Neuronal stem cell (in vitro differentiated cells): ENCODE measurements at regions not wholly inside any gene's neighbourhood (a gene's known extent, or its start where the extent isn't known, plus 50 kb on each side); places are given as distances from the start of the nearest gene placed in this dataset.
"Not testable (repeated sequence)": the region's sequence is repeated elsewhere in the genome, so short reads cannot be mapped to it uniquely, and the experiment has no call there.

ENCODE experiments used
- DNase-seq: peaks from one replicate; pipeline ENCODE4 v3.0.0-alpha.2; 2013; ENCODE audit warnings: low spot score
- H2AFZ ChIP-seq: one replicate; pipeline ENCODE4 v1.6.1; 2013; ENCODE audit warnings: mild to moderate bottlenecking, low read length, inconsistent platforms
- H2AK5ac ChIP-seq: 2 replicates; pipeline ENCODE4 v1.6.1; 2013; ENCODE audit warnings: low read depth, mild to moderate bottlenecking, inconsistent platforms, low read length, moderate library complexity, mixed read lengths
- H2BK120ac ChIP-seq: 2 replicates; pipeline ENCODE4 v1.6.1; 2013; ENCODE audit warnings: low read depth, mild to moderate bottlenecking, inconsistent platforms, low read length, moderate library complexity, mixed read lengths
- H2BK12ac ChIP-seq: one replicate; pipeline ENCODE4 v1.6.1; 2013; ENCODE audit warnings: low read length, inconsistent platforms
- H2BK15ac ChIP-seq: 2 replicates; pipeline ENCODE4 v1.6.1; 2013; ENCODE audit warnings: mild to moderate bottlenecking, low read length, inconsistent platforms, mixed read lengths
- H2BK5ac ChIP-seq: one replicate; pipeline ENCODE4 v1.6.1; 2013; ENCODE audit warnings: inconsistent platforms, mild to moderate bottlenecking, low read length, moderate library complexity
- H3K14ac ChIP-seq: one replicate; pipeline ENCODE4 v1.6.1; 2013; ENCODE audit warnings: low read length, inconsistent platforms
- H3K18ac ChIP-seq: 2 replicates; pipeline ENCODE4 v1.6.1; 2013; ENCODE audit warnings: low read length, inconsistent platforms
- H3K23ac ChIP-seq: 2 replicates; pipeline ENCODE4 v1.6.1; 2013; ENCODE audit warnings: low read depth, mild to moderate bottlenecking, mixed read lengths, low read length, inconsistent platforms; ENCODE audit not compliant: poor library complexity
- H3K27ac ChIP-seq: replicated peaks from 3 replicates; pipeline ENCODE4 v1.5.1; 2013; ENCODE audit warnings: low read length, inconsistent platforms
- H3K27me3 ChIP-seq, 3 experiments: 2 replicates each; pipeline ENCODE4 v1.6.1; 2013; ENCODE audit warnings: low read length in 3 of 3, mild to moderate bottlenecking in 2 of 3, inconsistent platforms in 1 of 3, low read depth in 1 of 3, mixed read lengths in 1 of 3, moderate library complexity in 1 of 3; ENCODE audit not compliant: control insufficient read depth in 3 of 3, insufficient read depth in 3 of 3
- H3K36me3 ChIP-seq, 2 donors: replicated peaks in 1 of 2; 2 replicates each; pipeline ENCODE4 v1.6.1; 2013; ENCODE audit warnings: low read length in 2 of 2; ENCODE audit not compliant: control insufficient read depth in 2 of 2, insufficient read depth in 2 of 2
- H3K4ac ChIP-seq: 2 replicates; pipeline ENCODE4 v1.6.1; 2013; ENCODE audit warnings: inconsistent platforms, mild to moderate bottlenecking, low read length, moderate library complexity
- H3K4me1 ChIP-seq, 2 donors: 1 replicate in 1 of 2; 2 replicates in 1 of 2; pipeline ENCODE4 v1.6.1; 2013; ENCODE audit warnings: low read length in 2 of 2, low read depth in 1 of 2; ENCODE audit not compliant: control insufficient read depth in 2 of 2, insufficient read depth in 1 of 2
- H3K4me2 ChIP-seq: one replicate; pipeline ENCODE4 v1.6.1; 2013; ENCODE audit warnings: mild to moderate bottlenecking, low read length, inconsistent platforms; ENCODE audit not compliant: insufficient read depth, poor library complexity, severe bottlenecking
- H3K4me3 ChIP-seq, 2 donors: 2 replicates each; pipeline ENCODE4 v1.5.1; 2013; ENCODE audit warnings: low read length in 2 of 2, mild to moderate bottlenecking in 2 of 2, inconsistent platforms in 1 of 2, moderate library complexity in 1 of 2
- H3K79me1 ChIP-seq: one replicate; pipeline ENCODE4 v1.6.1; 2013; ENCODE audit warnings: low read depth, mild to moderate bottlenecking, inconsistent platforms, low read length, moderate library complexity
- H3K9ac ChIP-seq: one replicate; pipeline ENCODE4 v1.6.1; 2013; ENCODE audit warnings: mild to moderate bottlenecking, low read depth, low read length, inconsistent platforms; ENCODE audit not compliant: poor library complexity
- H3K9me3 ChIP-seq, 2 donors: replicated peaks in 1 of 2; 2 replicates each; pipeline versions ENCODE3 to v1.6.1; 2013; ENCODE audit warnings: low read length in 2 of 2, mild to moderate bottlenecking in 2 of 2, inconsistent platforms in 1 of 2, low read depth in 1 of 2, mixed read lengths in 1 of 2, moderate library complexity in 1 of 2; ENCODE audit not compliant: control insufficient read depth in 2 of 2, insufficient read depth in 1 of 2
- H4K8ac ChIP-seq: one replicate; pipeline ENCODE4 v1.6.1; 2013; ENCODE audit warnings: low read depth, mild to moderate bottlenecking, inconsistent platforms, low read length, moderate library complexity
- H4K91ac ChIP-seq: one replicate; pipeline ENCODE4 v1.6.1; 2013; ENCODE audit warnings: low read length, low read depth, mild to moderate bottlenecking, inconsistent platforms; ENCODE audit not compliant: poor library complexity
- WGBS, 2 donors: extraction: QIAGEN DNeasy Blood & Tissue Kit; methylation state at CpG; one replicate each; pipeline ENCODE4 v1.1.7; 2013; ENCODE audit warnings: missing lambda C conversion rate in 2 of 2, mixed read lengths in 1 of 2; ENCODE audit not compliant: insufficient read length in 2 of 2, insufficient replicate concordance in 1 of 2; ENCODE audit errors: extremely low coverage in 2 of 2; 5-methylcytosine and 5-hydroxymethylcytosine counted together

DNA sequence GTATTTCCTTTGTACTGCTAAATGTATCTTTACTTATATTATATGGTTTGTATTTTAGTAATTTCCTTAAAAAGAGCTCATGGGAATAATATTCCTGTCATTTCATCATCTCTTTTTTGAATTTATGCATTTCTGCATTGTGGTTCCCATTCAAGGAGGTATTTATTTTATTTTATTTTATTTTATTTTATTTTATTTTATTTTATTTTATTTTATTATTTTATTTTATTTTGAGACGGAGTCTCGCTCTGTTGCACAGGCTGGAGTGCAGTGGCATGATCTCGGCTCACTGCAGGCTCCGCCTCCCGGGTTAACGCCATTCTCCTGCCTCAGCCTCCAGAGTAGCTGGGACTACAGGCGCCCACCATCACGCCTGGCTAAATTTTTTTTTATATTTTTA, 371.2 kb downstream of the PDCD6IP start:
- H3K27me3 ChIP-seq, H3K79me1 ChIP-seq, H2BK5ac ChIP-seq, H3K4ac ChIP-seq, H2BK12ac ChIP-seq, H3K23ac ChIP-seq, H3K4me2 ChIP-seq, H3K9ac ChIP-seq, H4K8ac ChIP-seq, H2AFZ ChIP-seq, H2BK15ac ChIP-seq, H3K4me3 ChIP-seq, H3K9me3 ChIP-seq, DNase-seq, H4K91ac ChIP-seq, H2AK5ac ChIP-seq, H3K14ac ChIP-seq, H3K4me1 ChIP-seq, H3K36me3 ChIP-seq, H3K18ac ChIP-seq, H3K27ac ChIP-seq, H2BK120ac ChIP-seq: not testable (repeated sequence)
- WGBS, 2 donors: no CpG with 5 or more reads among the region's 8 CpGs

DNA sequence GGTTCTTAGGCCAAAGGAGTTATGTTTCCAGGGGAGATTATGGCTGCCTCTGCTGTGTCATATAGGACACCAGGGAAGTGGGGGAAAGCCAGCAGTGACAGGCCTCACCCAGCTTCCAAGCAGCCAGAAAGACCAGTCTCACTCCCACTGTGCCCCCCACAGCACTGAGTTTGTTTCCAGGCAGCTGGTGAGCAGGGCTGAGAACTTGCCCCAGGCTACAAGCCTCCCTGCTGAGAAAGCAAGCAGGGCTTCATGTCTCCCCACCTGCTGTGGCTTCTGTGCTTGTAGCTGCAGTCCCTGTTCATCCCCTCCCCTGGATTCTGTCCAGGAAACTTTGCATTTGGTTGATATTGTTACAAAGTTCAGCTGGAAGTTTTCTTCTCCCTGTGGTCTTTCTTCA, 376.3 kb downstream of the PDCD6IP start:
- Histone ChIP-seq H3K4me1 (peaks cover 0 to 2% of the 10 kb centered on the region in 2 donors), H2BK120ac (no peak overlapping the region), H3K4me3 (no peak overlapping the region), H3K27me3 (peaks cover 0 to 2% (median 0%) of the 10 kb centered on the region in 3 experiments), H3K27ac (no peak overlapping the region), H3K18ac (no peak overlapping the region), H3K79me1 (no peaks in the 10 kb centered on the region), H2AK5ac (no peak overlapping the region), H4K8ac (no peak overlapping the region), H2BK12ac (no peak overlapping the region), H3K4me2 (no peak overlapping the region), H3K14ac (no peak overlapping the region), H3K4ac (no peak overlapping the region), H2BK5ac (no peak overlapping the region), H3K9ac (no peak overlapping the region), H4K91ac (no peak overlapping the region), H3K36me3 (no peaks in the 10 kb centered on the region), H2AFZ (no peak overlapping the region), H3K9me3 (no peaks in the 10 kb centered on the region), H3K23ac (no peak overlapping the region), H2BK15ac (peak overlapping the region; percentile 26)
- no peak for DNase-seq

GRCh38 chr3:34175636-34176176, 377.3 kb downstream of the PDCD6IP start:
- DNase-seq: no peak
- Histone ChIP-seq H3K79me1 (no peaks in the 10 kb centered on the region), H3K4me3 (no peak overlapping the region), H2BK15ac (no peak overlapping the region), H4K91ac (no peak overlapping the region), H3K4ac (no peak overlapping the region), H3K9me3 (no peaks in the 10 kb centered on the region), H2BK120ac (no peak overlapping the region), H3K18ac (no peak overlapping the region), H2BK12ac (no peak overlapping the region), H3K36me3 (no peaks in the 10 kb centered on the region), H3K4me1 (peaks cover 0 to 2% of the 10 kb centered on the region in 2 donors), H3K27ac (no peak overlapping the region), H3K23ac (no peak overlapping the region), H3K27me3 (peaks cover 0 to 2% (median 0%) of the 10 kb centered on the region in 3 experiments), H2AK5ac (no peak overlapping the region), H2AFZ (no peak overlapping the region), H2BK5ac (no peak overlapping the region), H4K8ac (no peak overlapping the region), H3K14ac (no peak overlapping the region), H3K4me2 (no peak overlapping the region), H3K9ac (no peak overlapping the region)
- WGBS, 2 donors: no CpG with 5 or more reads among the region's 2 CpGs

- Histone ChIP-seq H3K9me3 (no peaks in the 10 kb centered on the region), H3K36me3 (no peaks in the 10 kb centered on the region), H3K23ac (no peak overlapping the region), H3K18ac (no peak overlapping the region), H3K4me3 (no peak overlapping the region), H2BK12ac (no peak overlapping the region), H3K14ac (no peak overlapping the region), H3K79me1 (no peaks in the 10 kb centered on the region), H2BK5ac (no peak overlapping the region), H2BK15ac (no peak overlapping the region), H3K27ac (no peak overlapping the region), H3K27me3 (peaks cover 0 to 2% (median 0%) of the 10 kb centered on the region in 3 experiments), H2AK5ac (no peak overlapping the region), H2BK120ac (no peak overlapping the region), H4K8ac (no peak overlapping the region), H3K4me2 (no peak overlapping the region), H2AFZ (no peak overlapping the region), H4K91ac (no peak overlapping the region), H3K4me1 (peaks cover 0 to 2% of the 10 kb centered on the region in 2 donors), H3K4ac (no peak overlapping the region), H3K9ac (no peak overlapping the region)
- no peak for DNase-seq
These were observed 378.3 kb downstream of the PDCD6IP start for GRCh38 chr3:34176723-34177122.
